ENCODE measurements at regions not wholly inside any gene's neighbourhood (a gene's known extent, or its start where the extent isn't known, plus 50 kb on each side); places are given as distances from the start of the nearest gene placed in this dataset.

DNA sequence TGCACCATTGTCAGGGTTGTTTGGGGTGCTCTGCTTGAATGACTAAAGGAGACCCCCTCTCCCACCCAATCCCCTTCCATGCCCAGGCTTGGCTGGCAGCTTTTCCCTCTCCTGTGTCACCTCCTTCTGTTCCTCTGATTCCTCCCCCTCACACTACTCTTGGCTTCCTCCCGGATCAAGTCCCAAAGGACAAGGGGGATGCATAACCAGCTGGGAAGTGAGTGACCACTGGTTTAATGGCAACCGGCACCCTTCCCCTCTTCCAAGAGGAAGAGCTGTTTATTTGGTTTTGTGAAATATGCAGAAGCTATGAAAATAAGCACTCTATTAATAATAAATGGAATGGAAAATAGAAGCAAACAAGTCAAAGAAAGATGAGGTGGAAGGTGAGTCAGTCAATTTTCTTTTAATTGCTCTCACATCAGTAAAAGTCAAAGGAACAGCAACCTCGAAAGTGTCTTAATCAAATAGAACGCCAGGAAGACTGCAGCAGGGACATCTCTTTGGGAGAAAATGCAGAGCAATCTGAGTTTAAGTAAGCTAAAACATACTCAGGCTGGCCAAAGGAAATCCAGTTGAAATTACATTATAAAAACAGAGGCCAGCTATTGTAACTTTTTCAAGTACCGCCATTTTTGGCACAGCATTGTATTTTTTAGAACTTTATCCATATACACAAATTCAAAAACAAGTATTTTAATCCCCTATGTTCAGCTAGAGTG lies 322.5 kb downstream of the SIPA1L2 start:
- ChIA-PET POLR2A (no interaction called here), CTCF (interaction anchor here (0.8 kb wide), 1 partner anchor 12 kb away, joined by 4 read pairs; no protein-coding TSS in a partner anchor)
- DNase-seq (ENCODE audit: extremely low spot score) = no peak
- TF ChIP-seq ELF4 (IDR thresholded peaks at IDR 0.05) (no peak), TARDBP (IDR thresholded peaks at IDR 0.05) (no peak), L3MBTL2 (conservative IDR thresholded peaks at IDR 0.05) (no peak), LEF1 (IDR thresholded peaks at IDR 0.05; ENCODE audit: borderline replicate concordance) (no peak)

- POLR2A ChIA-PET = no interaction called here
- CTCF ChIA-PET = no interaction called here
- DNase-seq (ENCODE audit: extremely low spot score) = peak; percentile 35
- TF ChIP-seq, protein P1, sequence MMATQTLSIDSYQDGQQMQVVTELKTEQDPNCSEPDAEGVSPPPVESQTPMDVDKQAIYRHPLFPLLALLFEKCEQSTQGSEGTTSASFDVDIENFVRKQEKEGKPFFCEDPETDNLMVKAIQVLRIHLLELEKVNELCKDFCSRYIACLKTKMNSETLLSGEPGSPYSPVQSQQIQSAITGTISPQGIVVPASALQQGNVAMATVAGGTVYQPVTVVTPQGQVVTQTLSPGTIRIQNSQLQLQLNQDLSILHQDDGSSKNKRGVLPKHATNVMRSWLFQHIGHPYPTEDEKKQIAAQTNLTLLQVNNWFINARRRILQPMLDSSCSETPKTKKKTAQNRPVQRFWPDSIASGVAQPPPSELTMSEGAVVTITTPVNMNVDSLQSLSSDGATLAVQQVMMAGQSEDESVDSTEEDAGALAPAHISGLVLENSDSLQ (IDR thresholded peaks at IDR 0.05) = peak; percentile 60
- no peak for TF ChIP-seq NFRKB (IDR thresholded peaks at IDR 0.05)
Measured at GRCh38 chr1:232306269-232306961, 323.5 kb downstream of the SIPA1L2 start.

GRCh38 chr1:232305050-232305449 lies 324.9 kb downstream of the SIPA1L2 start:
- TF ChIP-seq, protein P1 (IDR thresholded peaks at IDR 0.05) = no peak
- TF ChIP-seq L3MBTL2 (conservative IDR thresholded peaks at IDR 0.05) = no peak
- TF ChIP-seq CTBP1 (IDR thresholded peaks at IDR 0.05; ENCODE audit: borderline replicate concordance) = no peak
- TF ChIP-seq ARNT (IDR thresholded peaks at IDR 0.05) = no peak
- TF ChIP-seq NFRKB (IDR thresholded peaks at IDR 0.05) = no peak
- TF ChIP-seq BHLHE40 (IDR thresholded peaks at IDR 0.05; ENCODE audit: borderline replicate concordance) = no peak
- TF ChIP-seq FOXM1 (IDR thresholded peaks at IDR 0.05; ENCODE audit: borderline replicate concordance) = no peak
- no peak for TF ChIP-seq FOXA1 (IDR thresholded peaks at IDR 0.05)
- no peak for TF ChIP-seq FOXK2 (IDR thresholded peaks at IDR 0.05)
- no peak for TF ChIP-seq SUZ12 (IDR thresholded peaks at IDR 0.05)
- no peak for TF ChIP-seq ZNF384 (IDR thresholded peaks at IDR 0.05)
- TF ChIP-seq LEF1 (IDR thresholded peaks at IDR 0.05; ENCODE audit: borderline replicate concordance) = no peak
- no peak for TF ChIP-seq ELF4 (IDR thresholded peaks at IDR 0.05)
- no peak for TF ChIP-seq HDGF (IDR thresholded peaks at IDR 0.05; ENCODE audit: borderline replicate concordance)
- no peak for TF ChIP-seq TARDBP (IDR thresholded peaks at IDR 0.05)
- TF ChIP-seq SP1 (IDR thresholded peaks at IDR 0.05) = no peak
- ChIA-PET POLR2A (no interaction called here), CTCF (no interaction called here)
- DNase-seq (ENCODE audit: extremely low spot score) = no peak

DNA sequence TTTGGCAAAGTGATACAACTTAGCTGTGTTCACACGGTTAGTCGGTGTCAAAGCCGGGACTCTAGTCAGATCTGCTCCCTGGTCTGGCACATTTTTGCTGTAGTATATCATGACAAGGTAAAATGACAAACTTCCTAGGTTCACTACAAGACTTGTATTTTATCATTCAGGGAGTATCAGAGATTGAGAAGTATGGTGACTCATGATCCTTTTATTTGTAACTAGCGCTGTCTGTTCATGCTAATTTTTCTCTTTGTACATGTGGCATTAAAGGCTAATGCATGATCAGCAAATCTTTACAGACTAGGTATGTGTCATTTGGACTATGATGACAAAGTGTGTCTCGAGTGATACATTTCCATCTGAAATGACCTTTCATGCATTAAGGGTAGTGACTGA lies 326.7 kb downstream of the SIPA1L2 start:
- ChIA-PET CTCF (no interaction called here), POLR2A (no interaction called here)
- TF ChIP-seq FOXM1 (IDR thresholded peaks at IDR 0.05; ENCODE audit: borderline replicate concordance) = no peak
- TF ChIP-seq, protein P1 (IDR thresholded peaks at IDR 0.05) = no peak
- no peak for TF ChIP-seq NFRKB (IDR thresholded peaks at IDR 0.05)
- TF ChIP-seq ARNT (IDR thresholded peaks at IDR 0.05) = no peak
- TF ChIP-seq SUZ12 (IDR thresholded peaks at IDR 0.05) = no peak
- TF ChIP-seq CTBP1 (IDR thresholded peaks at IDR 0.05; ENCODE audit: borderline replicate concordance) = no peak
- TF ChIP-seq L3MBTL2 (conservative IDR thresholded peaks at IDR 0.05) = no peak
- TF ChIP-seq BHLHE40 (IDR thresholded peaks at IDR 0.05; ENCODE audit: borderline replicate concordance) = no peak
- no peak for TF ChIP-seq ELF4 (IDR thresholded peaks at IDR 0.05)
- DNase-seq (ENCODE audit: extremely low spot score) = no peak

DNA sequence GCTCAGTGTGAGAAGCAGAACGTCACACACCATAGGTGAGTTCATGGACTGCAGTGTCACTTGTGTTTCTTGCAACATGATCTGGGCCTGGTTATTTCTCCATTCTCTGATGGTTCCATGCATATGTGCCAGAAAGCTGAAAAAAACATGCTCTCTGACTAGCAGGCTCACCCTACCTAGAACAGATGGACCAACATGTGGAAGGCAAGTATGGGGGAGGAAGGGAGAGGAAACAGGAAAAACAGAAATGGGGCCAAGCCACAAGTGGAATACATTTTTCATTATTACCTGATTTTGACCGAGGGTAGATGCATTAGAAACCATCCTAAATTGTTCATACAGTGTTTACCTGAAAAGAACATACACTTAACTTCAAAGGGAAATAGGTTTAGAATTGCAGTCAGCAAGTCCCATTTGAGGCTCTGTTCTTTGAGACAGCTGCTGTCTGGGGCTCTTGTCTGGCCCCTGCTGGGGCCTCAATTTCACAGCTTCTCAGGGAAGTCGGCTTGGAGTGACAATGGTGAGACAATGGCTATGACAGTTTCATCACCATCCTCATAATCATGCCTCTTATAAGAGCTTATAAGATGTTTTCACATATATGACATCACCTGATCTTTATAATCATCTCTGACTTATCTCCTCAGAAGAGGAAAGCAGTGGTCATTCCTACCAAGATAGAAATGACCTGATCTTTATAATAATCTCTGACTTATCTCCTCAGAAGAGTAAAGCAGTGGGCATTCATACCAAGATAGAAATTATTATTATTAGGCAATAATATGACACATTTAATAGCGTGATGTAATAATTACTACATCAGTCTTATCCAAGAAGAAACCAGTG lies 327.3 kb downstream of the SIPA1L2 start:
- CTCF ChIA-PET = no interaction called here
- DNase-seq (ENCODE audit: extremely low spot score) = no peak

DNA sequence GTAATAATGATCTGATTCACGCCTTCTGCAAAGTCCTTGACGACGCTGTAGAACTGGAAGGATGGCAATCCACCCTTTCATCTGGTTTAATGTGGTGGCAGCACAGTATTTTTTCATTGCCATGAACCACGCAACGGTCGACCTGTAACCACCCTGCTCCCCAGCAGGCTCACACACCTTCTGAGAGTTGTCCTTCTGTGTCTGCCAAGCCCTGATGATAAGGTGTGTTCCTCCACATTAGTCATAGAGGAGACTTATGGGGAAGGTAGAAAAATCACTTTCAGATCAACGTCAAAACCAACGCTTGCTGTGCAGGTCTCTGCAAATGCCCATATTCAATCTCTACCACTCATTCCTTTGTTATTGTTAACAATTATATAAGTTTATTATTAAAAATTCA lies 328.7 kb downstream of the SIPA1L2 start:
- POLR2A ChIA-PET = no interaction called here
- TF ChIP-seq FOXK2 (IDR thresholded peaks at IDR 0.05) = no peak
- no peak for TF ChIP-seq NFRKB (IDR thresholded peaks at IDR 0.05)
- TF ChIP-seq SUZ12 (IDR thresholded peaks at IDR 0.05) = no peak
- TF ChIP-seq CTBP1 (IDR thresholded peaks at IDR 0.05; ENCODE audit: borderline replicate concordance) = no peak
- TF ChIP-seq ELF4 (IDR thresholded peaks at IDR 0.05) = no peak
- TF ChIP-seq, protein P1 (IDR thresholded peaks at IDR 0.05) = no peak
- TF ChIP-seq L3MBTL2 (conservative IDR thresholded peaks at IDR 0.05) = no peak
- no peak for TF ChIP-seq HDGF (IDR thresholded peaks at IDR 0.05; ENCODE audit: borderline replicate concordance)
- TF ChIP-seq ARNT (IDR thresholded peaks at IDR 0.05) = no peak
- TF ChIP-seq SP1 (IDR thresholded peaks at IDR 0.05) = no peak
- no peak for TF ChIP-seq ZNF384 (IDR thresholded peaks at IDR 0.05)
- no peak for TF ChIP-seq FOXA1 (IDR thresholded peaks at IDR 0.05)
- TF ChIP-seq LEF1 (IDR thresholded peaks at IDR 0.05; ENCODE audit: borderline replicate concordance) = no peak
- no peak for TF ChIP-seq BHLHE40 (IDR thresholded peaks at IDR 0.05; ENCODE audit: borderline replicate concordance)
- no peak for TF ChIP-seq FOXM1 (IDR thresholded peaks at IDR 0.05; ENCODE audit: borderline replicate concordance)
- TF ChIP-seq TARDBP (IDR thresholded peaks at IDR 0.05) = no peak
- DNase-seq (ENCODE audit: extremely low spot score) = no peak
- CTCF ChIA-PET = no interaction called here

More for the DNA sequence above, 327.3 kb downstream of the SIPA1L2 start:
- TF ChIP-seq FOXM1 (IDR thresholded peaks at IDR 0.05; ENCODE audit: borderline replicate concordance) (no peak), ZNF384 (IDR thresholded peaks at IDR 0.05) (no peak)
- POLR2A ChIA-PET = no interaction called here
